ENCODE measurements at regions not wholly inside any gene's neighbourhood (a gene's known extent, or its start where the extent isn't known, plus 50 kb on each side); places are given as distances from the start of the nearest gene placed in this dataset.

DNA sequence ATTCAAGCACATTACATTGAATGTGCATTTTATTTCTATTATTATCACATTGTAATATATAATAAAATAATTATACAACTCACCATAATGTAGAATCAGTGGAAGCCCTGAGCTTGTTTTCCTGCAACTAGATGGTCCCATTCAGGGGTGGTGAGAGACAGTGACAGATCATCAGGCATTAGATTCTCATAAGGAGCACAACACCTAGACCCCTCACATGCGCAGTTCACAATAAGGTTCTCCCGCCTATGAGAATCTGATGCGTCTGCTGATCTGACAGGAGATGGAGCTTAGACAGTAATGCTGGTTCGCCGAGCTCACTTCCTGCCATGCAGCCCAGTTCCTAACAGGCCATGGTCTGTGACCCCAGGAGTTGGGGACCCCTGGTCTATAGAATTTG lies 96.7 kb upstream of the RBBP6 start:
- Histone ChIP-seq H3K4me2 (no peak overlapping the region), H3K4me1 (peaks cover 0 to 19% (median 10%) of the 10 kb centered on the region in 10 experiments; a peak in 10 of 20 replicates), H3K36me3 (no peaks in the 10 kb centered on the region), H3K4me3 (no peak overlapping the region), H3K9me3 (replicated peaks in 1 of 11) (peaks cover 0 to 14% (median 0%) of the 10 kb centered on the region in 11 experiments; a peak in 3 of 22 replicates), H4K20me1 (no peaks in the 10 kb centered on the region), H3K27ac (no peak overlapping the region), H3K27me3 (no peaks in the 10 kb centered on the region), H3K9ac (no peak overlapping the region)
- no peak for TF ChIP-seq Cebpa-rat (IDR thresholded peaks at IDR 0.05)

DNA sequence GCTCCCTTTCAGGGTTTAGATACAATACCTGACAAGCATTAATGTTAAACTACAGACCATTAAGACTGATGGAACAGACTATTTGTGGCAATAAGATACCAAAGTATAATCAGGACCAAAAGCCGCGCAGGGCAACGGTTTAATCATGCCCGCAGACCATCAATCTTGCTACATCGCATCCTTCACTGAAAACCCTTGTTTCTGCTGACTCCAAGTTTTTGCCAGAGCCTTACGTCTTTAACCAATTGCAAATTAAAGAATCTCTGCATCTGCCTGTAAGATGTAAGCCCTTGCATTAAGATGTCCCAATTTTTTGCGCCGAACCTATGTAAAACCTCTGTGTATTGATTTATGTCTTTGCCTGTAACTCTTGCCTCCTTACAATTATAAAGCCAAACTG lies 94.2 kb upstream of the RBBP6 start:
- no peak overlapping the region for H3K4me2 ChIP-seq
- no peak overlapping the region for H3K9ac ChIP-seq
- H3K27me3 ChIP-seq = no peaks in the 10 kb centered on the region
- no peak overlapping the region for H3K27ac ChIP-seq
- no peak for TF ChIP-seq Cebpa-rat (IDR thresholded peaks at IDR 0.05)
- no peak overlapping the region for H3K4me3 ChIP-seq
- no peaks in the 10 kb centered on the region for H3K36me3 ChIP-seq
- peaks cover 0 to 12% (median 8%) of the 10 kb centered on the region in 10 experiments; a peak in 10 of 20 replicates for H3K4me1 ChIP-seq
- no peaks in the 10 kb centered on the region for H4K20me1 ChIP-seq
- H3K9me3 ChIP-seq (replicated peaks in 1 of 11) = peaks cover 0 to 17% (median 0%) of the 10 kb centered on the region in 11 experiments; a peak in 3 of 22 replicates

DNA sequence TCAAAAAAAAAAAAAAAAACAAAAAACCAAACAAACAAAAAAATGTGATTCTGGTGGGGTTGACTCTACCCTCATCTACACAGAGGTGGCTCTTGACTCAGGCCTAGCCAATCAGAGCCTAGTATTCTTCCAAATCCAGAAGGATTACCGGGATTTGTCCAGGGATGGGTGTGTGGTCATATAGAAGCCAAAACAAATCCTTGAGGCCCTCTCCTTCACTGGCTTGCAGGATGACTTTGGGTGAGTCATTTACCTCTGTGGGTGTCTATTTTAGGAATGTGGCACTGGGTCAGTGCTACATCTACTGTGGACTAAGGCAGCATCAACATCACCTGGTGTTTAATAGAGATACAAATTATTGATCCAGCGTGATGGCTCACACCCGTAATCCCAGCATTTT lies 93.2 kb upstream of the RBBP6 start:
- Histone ChIP-seq H3K27ac (no peak overlapping the region), H3K36me3 (no peaks in the 10 kb centered on the region), H3K4me2 (no peak overlapping the region), H3K4me1 (peaks cover 0 to 8% (median 2%) of the 10 kb centered on the region in 10 experiments; a peak in 4 of 20 replicates), H3K4me3 (no peak overlapping the region), H4K20me1 (no peaks in the 10 kb centered on the region), H3K27me3 (no peaks in the 10 kb centered on the region), H3K9me3 (replicated peaks in 1 of 11) (peaks cover 0 to 17% (median 0%) of the 10 kb centered on the region in 11 experiments; a peak in 3 of 22 replicates), H3K9ac (no peak overlapping the region)
- no peak for TF ChIP-seq Cebpa-rat (IDR thresholded peaks at IDR 0.05)

DNA sequence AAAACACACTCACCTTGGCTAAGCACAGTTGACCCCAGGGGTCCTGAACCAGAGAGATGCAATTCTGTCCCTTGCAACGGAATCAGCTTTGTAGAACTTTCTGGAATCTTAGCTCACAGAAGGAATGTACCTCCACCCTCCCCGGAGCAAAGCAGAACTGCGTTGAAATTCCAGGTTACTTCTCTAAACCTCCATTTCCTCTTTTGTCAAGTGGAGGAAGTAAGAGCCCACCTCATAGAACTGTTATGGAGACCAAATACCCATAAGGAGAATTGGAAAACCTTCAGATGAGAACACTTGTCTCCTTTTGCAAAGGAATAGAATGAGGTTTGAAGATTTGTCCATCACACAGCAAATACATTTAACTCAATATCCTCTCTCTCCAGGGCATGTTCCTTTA lies 86.6 kb upstream of the RBBP6 start:
- Histone ChIP-seq H3K9ac (no peak overlapping the region), H3K4me1 (peaks cover 0 to 8% (median 0%) of the 10 kb centered on the region in 10 experiments; a peak in 5 of 20 replicates), H3K36me3 (no peaks in the 10 kb centered on the region), H3K27ac (no peak overlapping the region), H3K27me3 (no peaks in the 10 kb centered on the region), H3K4me2 (peak overlapping the region in 3 of 11 experiments; percentile 4 to 49 (median 7); a peak in 2 of 22 replicates), H4K20me1 (no peaks in the 10 kb centered on the region), H3K4me3 (no peak overlapping the region), H3K9me3 (replicated peaks in 1 of 11) (peaks cover 0 to 16% (median 10%) of the 10 kb centered on the region in 11 experiments; a peak in 14 of 22 replicates)
- no peak for TF ChIP-seq Cebpa-rat (IDR thresholded peaks at IDR 0.05)

DNA sequence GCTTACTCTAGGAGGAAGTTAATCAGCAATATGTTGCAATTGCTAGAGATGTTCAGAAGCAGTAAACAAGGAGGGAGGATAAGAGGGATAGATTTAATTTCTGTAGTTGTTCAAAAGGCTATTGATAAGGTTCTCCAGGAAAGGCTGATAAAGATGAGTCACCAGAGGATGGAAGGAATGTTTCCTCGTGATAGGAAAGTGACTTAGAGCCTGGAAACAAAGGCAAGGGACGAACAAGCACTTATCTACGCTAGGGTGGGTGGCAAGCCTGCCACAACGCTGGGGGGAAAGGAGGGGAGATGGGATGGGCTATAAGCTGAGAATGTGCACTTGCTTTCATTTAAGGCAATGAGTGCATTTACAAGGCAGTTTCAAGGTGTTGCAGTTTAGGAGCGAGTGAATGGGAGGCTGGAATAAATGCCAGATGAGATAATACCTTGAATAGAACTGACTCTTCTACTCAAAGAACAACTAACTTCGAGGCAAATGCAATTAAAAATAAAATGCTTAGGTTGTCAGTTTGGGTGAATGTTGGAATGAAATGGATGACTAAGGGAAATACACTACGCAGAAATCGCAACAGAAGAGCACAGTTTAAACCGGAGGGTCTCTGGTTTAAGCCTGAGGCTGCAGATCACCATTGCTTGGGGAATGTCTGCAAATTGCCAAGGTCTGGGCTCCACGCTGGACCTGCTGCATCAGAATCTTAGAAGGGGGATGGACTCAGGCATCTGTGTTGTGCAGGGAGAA lies 76.0 kb upstream of the RBBP6 start:
- H3K9me3 ChIP-seq (replicated peaks in 1 of 11) = peaks cover 22 to 40% (median 34%) of the 10 kb centered on the region in 11 experiments
- peak in 2 of 11 experiments; percentile 24 to 39; a peak in 1 of 22 replicates for TF ChIP-seq Cebpa-rat (IDR thresholded peaks at IDR 0.05)
- H3K4me3 ChIP-seq = peak overlapping the region in 2 of 10 experiments; percentile 9 to 21; a peak in 1 of 20 replicates
- H3K27ac ChIP-seq = peak overlapping the region in 4 of 11 experiments; percentile 34 to 79 (median 71); a peak in 7 of 22 replicates
- no peaks in the 10 kb centered on the region for H3K27me3 ChIP-seq
- peak overlapping the region in 3 of 11 experiments; percentile 37 to 52 (median 41); a peak in 5 of 22 replicates for H3K9ac ChIP-seq
- peaks cover 0 to 23% (median 10%) of the 10 kb centered on the region in 10 experiments; a peak in 12 of 20 replicates for H3K4me1 ChIP-seq
- H4K20me1 ChIP-seq = no peaks in the 10 kb centered on the region
- no peaks in the 10 kb centered on the region for H3K36me3 ChIP-seq
- H3K4me2 ChIP-seq = peak overlapping the region in 7 of 11 experiments; percentile 23 to 84 (median 73); a peak in 13 of 22 replicates

DNA sequence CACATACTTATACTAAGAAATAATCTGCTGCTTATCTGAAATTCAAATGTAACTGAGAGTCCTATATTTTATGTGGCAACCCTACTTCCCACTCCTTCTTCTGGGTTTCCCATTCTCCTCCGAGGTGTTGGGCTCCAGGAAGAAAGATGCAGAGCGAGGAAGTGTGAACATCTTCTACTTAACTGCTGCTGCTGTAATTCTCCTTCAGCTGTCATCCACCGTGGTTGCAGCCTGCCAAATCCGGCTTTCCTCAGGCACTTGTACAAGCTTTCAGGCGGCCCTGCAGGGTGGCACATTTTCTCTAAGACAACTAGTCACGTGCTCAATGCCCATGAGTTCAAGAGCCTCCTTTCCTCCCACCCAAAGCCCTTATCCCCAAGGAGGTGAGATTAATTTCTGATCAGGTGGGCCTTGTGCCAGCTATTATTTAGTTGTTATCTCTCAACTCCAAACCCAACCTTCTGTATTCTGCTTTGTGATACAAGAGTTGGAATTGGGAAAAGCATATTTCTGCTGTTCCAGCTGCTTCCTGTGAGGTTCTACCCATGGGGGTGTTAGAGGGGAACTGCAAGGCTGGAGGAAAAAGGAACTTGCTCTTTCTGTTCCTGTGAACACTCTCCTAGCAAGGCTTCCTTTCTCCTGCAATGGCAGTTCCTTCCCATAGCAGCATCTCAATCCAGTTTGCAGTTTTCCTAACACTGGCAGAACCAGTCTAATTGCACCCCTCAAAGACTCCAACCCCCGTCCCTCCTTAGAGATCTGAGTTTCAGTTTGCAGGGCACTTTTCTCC lies 67.6 kb upstream of the RBBP6 start:
- Histone ChIP-seq H3K9me3 (replicated peaks in 1 of 11) (peaks cover 6 to 34% (median 23%) of the 10 kb centered on the region in 11 experiments; a peak in 21 of 22 replicates), H3K4me3 (no peak overlapping the region), H3K36me3 (no peaks in the 10 kb centered on the region; a peak in 1 of 22 replicates), H3K27me3 (no peaks in the 10 kb centered on the region), H3K27ac (peak overlapping the region in 7 of 11 experiments; percentile 9 to 48 (median 37); a peak in 10 of 22 replicates), H3K4me1 (peaks cover 10 to 23% (median 16%) of the 10 kb centered on the region in 10 experiments), H3K9ac (0 out of 22 replicates have a peak overlapping the region, but pooled peaks of 1 of the 11 experiments have one; percentile 6), H3K4me2 (peak overlapping the region; percentile 35 to 74 (median 55)), H4K20me1 (no peaks in the 10 kb centered on the region)
- TF ChIP-seq Cebpa-rat (IDR thresholded peaks at IDR 0.05) = no peak

DNA sequence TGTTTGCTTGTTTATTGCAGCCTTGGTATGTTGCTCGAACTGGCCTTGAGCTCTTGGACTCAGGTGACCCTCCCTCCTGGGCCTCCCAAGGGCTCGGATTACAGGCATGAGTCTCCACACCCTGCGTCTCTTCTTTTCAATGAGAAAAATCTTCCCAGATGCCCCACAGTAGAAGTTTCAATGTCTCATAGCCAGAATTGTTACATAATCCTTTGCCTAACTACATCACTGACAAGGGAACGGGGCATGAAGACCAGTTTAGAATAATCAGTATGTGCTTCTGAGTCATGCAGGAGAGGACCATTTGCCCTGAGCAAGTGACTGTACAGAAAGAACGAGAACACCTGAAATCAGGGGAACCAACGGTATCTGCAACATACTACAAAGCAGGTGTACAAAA lies 61.9 kb upstream of the RBBP6 start:
- no peaks in the 10 kb centered on the region; a peak in 1 of 22 replicates for H3K36me3 ChIP-seq
- H3K27me3 ChIP-seq = no peaks in the 10 kb centered on the region
- no peaks in the 10 kb centered on the region for H4K20me1 ChIP-seq
- no peak overlapping the region for H3K4me3 ChIP-seq
- no peak for TF ChIP-seq Cebpa-rat (IDR thresholded peaks at IDR 0.05)
- H3K9me3 ChIP-seq (replicated peaks in 1 of 11) = peaks cover 4 to 30% (median 21%) of the 10 kb centered on the region in 11 experiments; a peak in 20 of 22 replicates
- peaks cover 0 to 4% (median 2%) of the 10 kb centered on the region in 10 experiments; a peak in 15 of 20 replicates for H3K4me1 ChIP-seq
- H3K9ac ChIP-seq = no peak overlapping the region
- no peak overlapping the region for H3K4me2 ChIP-seq
- no peak overlapping the region for H3K27ac ChIP-seq

DNA sequence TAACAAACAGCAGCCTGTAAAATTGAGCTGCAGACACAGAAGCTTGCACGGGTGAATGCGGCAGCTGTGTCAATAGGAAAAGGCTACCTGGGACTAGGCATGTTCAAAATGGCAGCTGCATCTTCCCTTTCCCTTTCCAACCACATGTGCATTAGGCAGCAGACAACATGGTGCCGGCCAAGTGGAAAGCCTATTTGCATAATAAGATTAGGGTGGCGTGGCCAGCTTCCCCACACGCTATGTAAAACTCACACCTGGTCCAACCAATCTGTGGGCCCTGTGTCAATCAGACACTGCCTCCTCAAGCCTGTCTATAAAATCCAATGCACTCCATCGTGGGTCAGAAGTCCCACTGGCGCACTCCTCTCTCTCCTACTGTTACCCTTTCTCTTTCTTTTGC lies 61.0 kb upstream of the RBBP6 start:
- no peaks in the 10 kb centered on the region for H3K4me1 ChIP-seq
- H3K36me3 ChIP-seq = no peaks in the 10 kb centered on the region; a peak in 1 of 22 replicates
- H3K4me2 ChIP-seq = no peak overlapping the region
- no peak overlapping the region for H3K4me3 ChIP-seq
- peaks cover 4 to 36% (median 18%) of the 10 kb centered on the region in 11 experiments; a peak in 20 of 22 replicates for H3K9me3 ChIP-seq (replicated peaks in 1 of 11)
- no peaks in the 10 kb centered on the region for H4K20me1 ChIP-seq
- no peak for TF ChIP-seq Cebpa-rat (IDR thresholded peaks at IDR 0.05)
- no peak overlapping the region for H3K9ac ChIP-seq
- H3K27ac ChIP-seq = no peak overlapping the region
- no peaks in the 10 kb centered on the region for H3K27me3 ChIP-seq
